Thoracic aorta (tissue), 2 donors: ENCODE measurements at regions not wholly inside any gene's neighbourhood (a gene's known extent, or its start where the extent isn't known, plus 50 kb on each side); places are given as distances from the start of the nearest gene placed in this dataset.
"Not testable (repeated sequence)": the region's sequence is repeated elsewhere in the genome, so short reads cannot be mapped to it uniquely, and the experiment has no call there.

Experiments used
- ATAC-seq: fragments of 150-250 bp; one replicate; pipeline ENCODE4 v1.8.0; 2017; ENCODE audit warnings: low read depth; ENCODE audit not compliant: insufficient number of reproducible peaks, low FRiP score
- DNase-seq: peaks from one replicate; pipeline ENCODE4 v3.0.0-alpha.2; 2020; ENCODE audit warnings: low spot score
- H3K27ac ChIP-seq, 2 donors: fragments of 200-600 bp; sonication (generic); 1 replicate in 1 of 2; 2 replicates in 1 of 2; pipeline ENCODE4 v1.5.1; 2016; ENCODE audit warnings: mild to moderate bottlenecking in 2 of 2, moderate library complexity in 2 of 2
- H3K27me3 ChIP-seq: fragments of 200-600 bp; sonication (generic); replicated peaks from 2 replicates; pipeline ENCODE4 v1.6.0; 2016; ENCODE audit warnings: mild to moderate bottlenecking; ENCODE audit not compliant: insufficient read depth
- H3K36me3 ChIP-seq: fragments of 200-600 bp; sonication (generic); one replicate; pipeline ENCODE4 v1.5.1; 2016
- H3K4me1 ChIP-seq, 2 donors: fragments of 200-600 bp; sonication (generic); 1 replicate in 1 of 2; 2 replicates in 1 of 2; pipeline versions ENCODE4 v1.5.1 to v1.6.0; 2016; ENCODE audit warnings: low read depth in 2 of 2, mild to moderate bottlenecking in 1 of 2; ENCODE audit not compliant: control insufficient read depth in 1 of 2
- H3K4me3 ChIP-seq: fragments of 200-600 bp; sonication (generic); 2 replicates; pipeline ENCODE4 v1.5.1; 2016; ENCODE audit warnings: mild to moderate bottlenecking
- H3K9me3 ChIP-seq: fragments of 200-600 bp; sonication (generic); 2 replicates; pipeline ENCODE4 v1.5.1; 2016
- CTCF ChIP-seq: fragments of 200-600 bp; sonication (generic); IDR thresholded peaks from one replicate; pipeline ENCODE4 v1.5.1; 2019; ENCODE audit warnings: antibody characterized with exemption

GRCh38 chr3:25844891-25845290 is 55.0 kb downstream of the OXSM start:
- H3K4me1 ChIP-seq: no peaks in the 10 kb centered on the region
- H3K27me3 ChIP-seq: no peaks in the 10 kb centered on the region
- no peaks in the 10 kb centered on the region for H3K36me3 ChIP-seq
- ATAC-seq: no peak
- no peaks in the 10 kb centered on the region for H3K9me3 ChIP-seq
- DNase-seq: no peak
- no peak overlapping the region for H3K4me3 ChIP-seq
- H3K27ac ChIP-seq: no peak overlapping the region
- no peak for TF ChIP-seq CTCF

GRCh38 chr3:25846282-25846681 is 56.4 kb downstream of the OXSM start:
- Histone ChIP-seq H3K27ac (no peak overlapping the region), H3K4me3 (no peak overlapping the region), H3K36me3 (no peaks in the 10 kb centered on the region), H3K27me3 (no peaks in the 10 kb centered on the region), H3K4me1 (no peaks in the 10 kb centered on the region), H3K9me3 (no peaks in the 10 kb centered on the region)
- DNase-seq: no peak
- no peak for ATAC-seq
- TF ChIP-seq CTCF: no peak

GRCh38 chr3:25849091-25849490 is 59.2 kb downstream of the OXSM start:
- H3K27me3 ChIP-seq: no peaks in the 10 kb centered on the region
- no peak for TF ChIP-seq CTCF
- no peak overlapping the region for H3K4me3 ChIP-seq
- H3K36me3 ChIP-seq: no peaks in the 10 kb centered on the region
- peaks cover 0 to 3% of the 10 kb centered on the region in 2 donors for H3K4me1 ChIP-seq
- DNase-seq (no peak), ATAC-seq (no peak)
- H3K27ac ChIP-seq: no peak overlapping the region
- no peaks in the 10 kb centered on the region for H3K9me3 ChIP-seq

- no peak for ATAC-seq
- no peaks in the 10 kb centered on the region for H3K27me3 ChIP-seq
- TF ChIP-seq CTCF: no peak
- no peak overlapping the region for H3K27ac ChIP-seq
- DNase-seq: no peak
- H3K36me3 ChIP-seq: no peaks in the 10 kb centered on the region
- H3K4me1 ChIP-seq: peaks cover 0 to 9% of the 10 kb centered on the region in 2 donors
- H3K9me3 ChIP-seq: no peaks in the 10 kb centered on the region
- no peak overlapping the region for H3K4me3 ChIP-seq
Measured at GRCh38 chr3:25849641-25850385, 59.9 kb downstream of the OXSM start.

GRCh38 chr3:25851693-25852259 is 61.9 kb downstream of the OXSM start:
- not testable (repeated sequence) for ATAC-seq, H3K27ac ChIP-seq, H3K4me3 ChIP-seq, DNase-seq, H3K9me3 ChIP-seq, H3K36me3 ChIP-seq, H3K4me1 ChIP-seq, H3K27me3 ChIP-seq

GRCh38 chr3:25854214-25854613 is 64.3 kb downstream of the OXSM start:
- TF ChIP-seq CTCF: no peak
- no peak overlapping the region for H3K27ac ChIP-seq
- H3K4me3 ChIP-seq: no peak overlapping the region
- peaks cover 0 to 9% of the 10 kb centered on the region in 2 donors for H3K4me1 ChIP-seq
- H3K27me3 ChIP-seq: no peaks in the 10 kb centered on the region
- H3K9me3 ChIP-seq: no peaks in the 10 kb centered on the region
- no peak for DNase-seq
- no peak for ATAC-seq
- H3K36me3 ChIP-seq: no peaks in the 10 kb centered on the region
